ENCODE measurements at regions not wholly inside any gene's neighbourhood (a gene's known extent, or its start where the extent isn't known, plus 50 kb on each side); places are given as distances from the start of the nearest gene placed in this dataset.
"Not testable (repeated sequence)": the region's sequence is repeated elsewhere in the genome, so short reads cannot be mapped to it uniquely, and the experiment has no call there.

DNA sequence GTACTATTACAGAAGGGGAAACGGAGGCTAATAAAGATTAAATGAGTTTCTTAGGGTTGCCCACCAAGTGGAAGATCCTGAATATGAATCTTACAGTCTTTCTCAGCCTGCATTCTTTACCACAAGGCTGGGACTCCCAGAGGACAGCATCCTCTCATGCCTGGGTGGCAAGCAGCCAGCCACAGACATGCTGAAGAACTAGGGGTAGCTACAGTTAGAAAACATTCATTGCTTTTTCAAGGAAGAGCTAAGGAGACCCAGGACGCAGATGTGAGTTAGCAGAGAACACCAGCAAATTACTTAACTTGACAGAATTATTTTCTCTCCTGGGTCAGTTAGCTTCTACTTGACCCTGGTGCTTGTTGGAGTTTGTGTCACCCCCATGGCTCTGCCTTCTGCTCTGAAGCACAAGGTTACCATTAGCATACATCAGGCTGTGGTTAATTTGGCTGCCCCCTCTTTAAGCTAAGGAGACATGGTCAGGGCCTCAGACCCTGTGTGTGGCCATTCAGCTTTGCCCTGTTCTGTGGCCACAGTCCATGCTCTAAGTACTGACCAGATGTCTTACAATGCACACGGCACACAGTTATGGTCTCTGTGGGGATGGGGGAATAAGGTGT is 132.3 kb upstream of the TNP1 start:
- TF ChIP-seq, protein P1, sequence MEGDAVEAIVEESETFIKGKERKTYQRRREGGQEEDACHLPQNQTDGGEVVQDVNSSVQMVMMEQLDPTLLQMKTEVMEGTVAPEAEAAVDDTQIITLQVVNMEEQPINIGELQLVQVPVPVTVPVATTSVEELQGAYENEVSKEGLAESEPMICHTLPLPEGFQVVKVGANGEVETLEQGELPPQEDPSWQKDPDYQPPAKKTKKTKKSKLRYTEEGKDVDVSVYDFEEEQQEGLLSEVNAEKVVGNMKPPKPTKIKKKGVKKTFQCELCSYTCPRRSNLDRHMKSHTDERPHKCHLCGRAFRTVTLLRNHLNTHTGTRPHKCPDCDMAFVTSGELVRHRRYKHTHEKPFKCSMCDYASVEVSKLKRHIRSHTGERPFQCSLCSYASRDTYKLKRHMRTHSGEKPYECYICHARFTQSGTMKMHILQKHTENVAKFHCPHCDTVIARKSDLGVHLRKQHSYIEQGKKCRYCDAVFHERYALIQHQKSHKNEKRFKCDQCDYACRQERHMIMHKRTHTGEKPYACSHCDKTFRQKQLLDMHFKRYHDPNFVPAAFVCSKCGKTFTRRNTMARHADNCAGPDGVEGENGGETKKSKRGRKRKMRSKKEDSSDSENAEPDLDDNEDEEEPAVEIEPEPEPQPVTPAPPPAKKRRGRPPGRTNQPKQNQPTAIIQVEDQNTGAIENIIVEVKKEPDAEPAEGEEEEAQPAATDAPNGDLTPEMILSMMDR (IDR thresholded peaks at IDR 0.05; ENCODE audit: insufficient read depth, low read length) = no peak
- no peak for DNase-seq (ENCODE audit: low read depth)
- H3K4me3 ChIP-seq (ENCODE audit: low read depth, low read length) = no peak overlapping the region

DNA sequence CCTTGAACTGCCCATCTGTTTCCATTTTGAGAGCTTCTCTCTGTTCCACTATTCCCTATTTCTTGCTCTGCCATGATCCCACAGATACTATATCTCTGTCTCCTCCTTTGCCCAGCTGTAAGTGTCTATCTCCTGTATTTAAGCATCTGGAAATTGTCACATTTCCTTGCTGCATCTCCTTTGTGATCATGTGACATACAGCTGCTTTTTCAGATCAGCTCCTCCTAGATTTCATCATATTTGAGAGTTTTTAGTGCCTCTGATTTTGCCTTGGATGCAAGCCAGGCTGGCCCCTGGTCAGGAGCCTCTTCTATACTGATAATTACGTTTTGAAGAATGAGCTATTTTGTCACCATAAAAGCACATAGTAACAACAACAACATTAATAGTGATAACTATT is 131.7 kb upstream of the TNP1 start:
- TF ChIP-seq, protein P1 (IDR thresholded peaks at IDR 0.05; ENCODE audit: insufficient read depth, low read length) = no peak
- H3K4me3 ChIP-seq (ENCODE audit: low read depth, low read length) = no peak overlapping the region
- peak; percentile 35 for DNase-seq (ENCODE audit: low read depth)

DNA sequence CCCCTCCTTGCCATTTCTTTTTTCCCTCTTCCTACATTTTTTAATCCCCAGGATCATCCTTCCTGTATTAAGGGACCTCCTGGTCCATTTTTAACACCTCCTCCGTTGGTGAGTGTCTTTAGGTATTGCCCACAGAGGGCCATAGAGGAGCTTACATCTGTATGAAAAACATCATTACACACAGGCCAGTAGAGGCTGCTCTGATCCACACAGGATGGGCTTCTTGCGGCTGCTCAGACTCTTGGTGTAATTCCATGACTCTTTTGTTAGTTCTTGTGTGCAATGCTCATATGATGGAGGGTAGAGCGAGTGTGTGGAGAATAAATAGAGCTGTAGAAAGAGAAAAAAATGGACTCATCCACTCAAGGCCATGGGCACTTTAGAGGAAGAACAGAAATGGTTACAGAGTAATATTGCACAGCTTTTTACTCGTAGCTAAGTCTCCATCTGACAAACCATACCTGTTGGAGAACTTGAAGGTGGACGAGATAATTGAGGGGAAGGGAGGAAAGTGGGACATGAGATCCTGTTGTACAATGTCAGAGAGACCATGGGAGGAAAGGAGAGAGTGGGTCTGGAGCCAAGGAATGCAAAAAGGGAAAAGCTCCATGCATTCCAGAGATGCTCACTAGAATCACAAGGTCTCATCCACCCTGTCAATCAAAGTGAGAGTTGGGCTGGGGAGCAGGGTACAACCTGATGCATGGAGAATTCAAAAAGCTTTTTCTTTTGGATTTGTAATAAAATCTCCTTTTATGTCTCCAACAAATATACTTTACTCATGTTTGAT is 129.7 kb upstream of the TNP1 start:
- TF ChIP-seq, protein P1 (IDR thresholded peaks at IDR 0.05; ENCODE audit: insufficient read depth, low read length) = peak; percentile 47
- no peak overlapping the region for H3K4me3 ChIP-seq (ENCODE audit: low read depth, low read length)
- DNase-seq (ENCODE audit: low read depth) = peak; percentile 48

DNA sequence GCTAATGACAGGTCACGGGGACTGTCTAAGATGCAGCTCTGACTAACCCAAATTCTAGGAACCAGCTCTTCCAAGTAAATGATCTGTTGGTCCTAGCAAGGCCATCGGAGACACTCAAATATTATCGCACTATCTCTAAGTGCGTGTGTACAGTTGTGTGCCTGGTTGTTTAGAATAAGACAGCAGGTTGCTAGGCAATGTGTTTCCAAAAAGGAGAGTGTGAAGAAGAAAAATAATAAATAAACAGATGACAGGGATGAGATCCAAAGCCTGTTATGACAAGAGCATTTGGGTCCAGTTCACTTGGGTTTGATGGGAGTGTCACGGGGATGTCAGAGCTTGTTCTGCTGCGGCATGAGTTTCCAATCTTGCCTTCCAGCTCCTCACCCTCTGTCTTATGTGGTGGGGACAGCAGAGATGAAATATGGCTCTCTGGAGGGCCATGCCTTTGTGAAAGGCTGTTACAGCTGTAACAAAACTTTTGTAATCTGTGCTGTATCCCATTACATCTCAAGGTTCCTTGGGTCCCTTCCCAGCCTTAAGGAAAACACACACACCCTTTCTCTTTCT is 127.5 kb upstream of the TNP1 start:
- TF ChIP-seq, protein P1 (IDR thresholded peaks at IDR 0.05; ENCODE audit: insufficient read depth, low read length) = no peak
- no peak overlapping the region for H3K4me3 ChIP-seq (ENCODE audit: low read depth, low read length)
- DNase-seq (ENCODE audit: low read depth) = peak; percentile 25

DNA sequence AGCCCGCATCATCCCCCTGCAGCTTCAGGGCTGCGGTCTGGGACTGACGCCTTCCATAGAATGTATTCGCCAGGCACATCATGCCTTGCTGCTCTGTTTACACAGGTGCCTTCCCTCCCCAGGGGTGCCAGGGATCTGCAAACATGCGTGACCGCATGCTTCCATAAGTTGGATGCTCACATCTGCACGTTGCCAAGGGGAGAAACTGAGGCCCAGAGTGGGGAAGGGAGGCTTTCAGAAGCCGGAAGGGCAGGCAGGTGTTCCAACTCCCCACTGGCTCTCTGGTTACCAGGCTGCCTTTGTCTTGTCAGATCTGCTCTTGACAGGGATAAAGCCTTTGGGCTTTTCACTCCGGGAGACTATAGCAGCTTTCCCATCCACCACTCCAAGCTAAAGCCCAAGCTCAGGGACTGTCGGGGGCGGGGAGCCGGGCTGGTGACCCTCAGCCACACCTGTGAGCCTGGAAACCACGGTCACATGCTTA is 125.8 kb upstream of the TNP1 start:
- DNase-seq (ENCODE audit: low read depth) = no peak
- no peak overlapping the region for H3K4me3 ChIP-seq (ENCODE audit: low read depth, low read length)
- TF ChIP-seq, protein P1 (IDR thresholded peaks at IDR 0.05; ENCODE audit: insufficient read depth, low read length) = no peak

DNA sequence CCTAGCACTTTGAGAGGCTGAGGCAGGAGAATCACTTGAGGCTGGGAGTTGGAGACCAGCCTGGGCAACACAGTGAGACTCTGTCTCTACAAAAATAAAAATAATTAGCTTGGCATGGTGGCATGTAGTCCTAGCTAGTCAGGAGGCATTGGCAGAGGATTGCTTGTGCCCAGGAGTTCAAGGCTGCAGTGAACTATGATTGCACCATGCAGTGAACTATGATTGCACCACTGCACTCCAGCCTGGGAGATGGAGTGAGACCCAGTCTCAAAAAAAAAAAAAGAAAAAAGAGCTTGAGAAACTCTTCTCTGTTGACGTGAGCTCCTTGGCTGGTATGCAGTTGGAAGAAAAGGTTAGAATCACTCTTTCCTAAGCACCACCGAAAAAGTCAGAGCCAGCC is 125.1 kb upstream of the TNP1 start:
- no peak overlapping the region for H3K4me3 ChIP-seq (ENCODE audit: low read depth, low read length)
- no peak for DNase-seq (ENCODE audit: low read depth)
- TF ChIP-seq, protein P1 (IDR thresholded peaks at IDR 0.05; ENCODE audit: insufficient read depth, low read length) = no peak

DNA sequence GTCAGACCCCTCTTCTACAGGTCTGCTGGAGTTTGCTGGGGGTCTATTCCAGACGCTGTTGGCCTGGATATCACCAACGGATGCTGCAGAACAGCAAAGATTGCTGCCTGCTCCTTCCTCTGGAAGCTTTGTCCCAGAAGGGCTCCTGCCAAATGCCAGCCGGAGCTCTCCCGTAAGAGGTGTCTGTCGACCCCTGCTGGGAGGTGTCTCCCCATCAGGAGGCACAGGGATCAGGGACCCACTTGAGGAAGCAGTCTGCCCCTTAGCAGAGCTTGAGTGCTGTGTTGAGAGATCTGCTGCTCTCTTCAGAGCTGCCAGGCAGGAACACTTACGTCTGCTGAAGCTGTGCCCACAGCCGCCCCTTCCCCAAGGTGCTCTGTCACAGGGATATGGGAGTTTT is 122.1 kb upstream of the TNP1 start:
- not testable (repeated sequence) for DNase-seq (ENCODE audit: low read depth); H3K4me3 ChIP-seq (ENCODE audit: low read depth, low read length)

DNA sequence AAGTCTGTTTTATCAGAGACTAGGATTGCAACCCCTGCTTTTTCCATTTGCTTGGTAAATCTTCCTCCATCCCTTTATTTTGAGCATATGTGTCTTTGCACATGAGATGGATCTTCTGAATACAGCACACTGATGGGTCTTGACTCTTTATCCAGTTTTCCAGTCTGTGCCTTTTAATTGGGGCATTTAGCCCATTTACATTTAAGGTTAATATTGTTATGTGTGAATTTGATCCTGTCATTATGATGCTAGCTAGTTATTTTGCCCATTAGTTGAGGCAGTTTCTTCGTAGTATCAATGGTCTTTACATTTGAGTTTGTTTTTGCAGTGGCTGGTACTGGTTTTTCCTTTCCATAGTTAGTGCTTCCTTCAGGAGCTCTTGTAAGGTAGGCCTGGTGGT is 120.6 kb upstream of the TNP1 start:
- not testable (repeated sequence) for DNase-seq (ENCODE audit: low read depth); H3K4me3 ChIP-seq (ENCODE audit: low read depth, low read length)

All from fibroblast of the aortic adventitia (primary cell).